NCI-H69 (cell line): ENCODE measurements at regions not wholly inside any gene's neighbourhood (a gene's known extent, or its start where the extent isn't known, plus 50 kb on each side); places are given as distances from the start of the nearest gene placed in this dataset.

Experiments used
- DNase-seq: peaks from one replicate; lab custom pipeline; 2025; lab: John Stamatoyannopoulos, UW

- DNase-seq, result no peak
Observed at GRCh38 chr2:22238967-22239366, 1115.2 kb downstream of the TDRD15 start.

- no peak for DNase-seq
Observed at GRCh38 chr2:22247466-22247865, 1123.7 kb downstream of the TDRD15 start.

GRCh38 chr2:22248851-22249250 is 1125.1 kb downstream of the TDRD15 start:
- no peak for DNase-seq

- no peak for DNase-seq
Observed at GRCh38 chr2:22253171-22253570, 1129.4 kb downstream of the TDRD15 start.

GRCh38 chr2:22261165-22261564 is 1123.8 kb upstream of the KLHL29 start:
- DNase-seq, result no peak

- DNase-seq, result no peak
Observed at GRCh38 chr2:22270341-22270740, 1114.6 kb upstream of the KLHL29 start.

GRCh38 chr2:22273853-22274252 is 1111.1 kb upstream of the KLHL29 start:
- DNase-seq, result no peak

GRCh38 chr2:22274661-22275060 is 1110.3 kb upstream of the KLHL29 start:
- no peak for DNase-seq

GRCh38 chr2:22276696-22277095 is 1108.3 kb upstream of the KLHL29 start:
- DNase-seq, result no peak

- peak; percentile 0 for DNase-seq
Observed at GRCh38 chr2:22279541-22279940, 1105.4 kb upstream of the KLHL29 start.

- peak; percentile 12 for DNase-seq
Observed at GRCh38 chr2:22281033-22281432, 1103.9 kb upstream of the KLHL29 start.

GRCh38 chr2:22282220-22282619 is 1102.8 kb upstream of the KLHL29 start:
- DNase-seq, result no peak

GRCh38 chr2:22282916-22283315 is 1102.1 kb upstream of the KLHL29 start:
- peak; percentile 0 for DNase-seq

- no peak for DNase-seq
Observed at GRCh38 chr2:22283436-22283835, 1101.5 kb upstream of the KLHL29 start.

GRCh38 chr2:22290302-22290701 is 1094.7 kb upstream of the KLHL29 start:
- no peak for DNase-seq

GRCh38 chr2:22290909-22291473 is 1094.0 kb upstream of the KLHL29 start:
- DNase-seq, result no peak

GRCh38 chr2:22301228-22301627 is 1083.8 kb upstream of the KLHL29 start:
- no peak for DNase-seq

- DNase-seq, result no peak
Observed at GRCh38 chr2:22326250-22326649, 1058.7 kb upstream of the KLHL29 start.

GRCh38 chr2:22329211-22330154 is 1055.5 kb upstream of the KLHL29 start:
- DNase-seq, result no peak

GRCh38 chr2:22336414-22336813 is 1048.6 kb upstream of the KLHL29 start:
- DNase-seq, result no peak

- DNase-seq, result no peak
Observed at GRCh38 chr2:22340716-22341115, 1044.3 kb upstream of the KLHL29 start.

GRCh38 chr2:22347306-22347705 is 1037.7 kb upstream of the KLHL29 start:
- DNase-seq, result no peak

- DNase-seq, result no peak
Observed at GRCh38 chr2:22350621-22351020, 1034.4 kb upstream of the KLHL29 start.
